Chondrocyte (in vitro differentiated cells): ENCODE measurements at regions not wholly inside any gene's neighbourhood (a gene's known extent, or its start where the extent isn't known, plus 50 kb on each side); places are given as distances from the start of the nearest gene placed in this dataset.
"Not testable (repeated sequence)": the region's sequence is repeated elsewhere in the genome, so short reads cannot be mapped to it uniquely, and the experiment has no call there.

Experiments
- DNase-seq: peaks from one replicate; pipeline ENCODE4 v3.0.0; 2021; ENCODE audit warnings: mixed read lengths, low spot score
- H3K27ac Mint-ChIP-seq: one replicate; pipeline ENCODE4 v1.8.0; 2021; ENCODE audit warnings: mild to moderate bottlenecking, moderate library complexity, mixed read lengths; ENCODE audit not compliant: unreplicated experiment
- H3K27me3 Mint-ChIP-seq: 2 replicates; pipeline ENCODE4 v1.8.0; 2021; ENCODE audit warnings: low read depth, mixed read lengths
- H3K36me3 Mint-ChIP-seq: 2 replicates; pipeline ENCODE4 v1.8.0; 2021; ENCODE audit warnings: low read depth, mixed read lengths
- H3K4me1 Mint-ChIP-seq: 2 replicates; pipeline ENCODE4 v1.8.0; 2021; ENCODE audit warnings: low read depth, mild to moderate bottlenecking, mixed read lengths
- H3K4me3 Mint-ChIP-seq: one replicate; pipeline ENCODE4 v1.8.0; 2021; ENCODE audit warnings: mild to moderate bottlenecking, moderate library complexity, mixed read lengths; ENCODE audit not compliant: unreplicated experiment
- H3K9me3 Mint-ChIP-seq: 2 replicates; pipeline ENCODE4 v1.8.0; 2021; ENCODE audit warnings: low read depth, mixed read lengths
- TF ChIP-seq, protein P1 (sequence below): fragments of 200-600 bp; sonication (generic); IDR thresholded peaks from 2 replicates; pipeline ENCODE4 v1.5.0; 2021; ENCODE audit warnings: antibody characterized with exemption, mild to moderate bottlenecking, moderate library complexity

DNA sequence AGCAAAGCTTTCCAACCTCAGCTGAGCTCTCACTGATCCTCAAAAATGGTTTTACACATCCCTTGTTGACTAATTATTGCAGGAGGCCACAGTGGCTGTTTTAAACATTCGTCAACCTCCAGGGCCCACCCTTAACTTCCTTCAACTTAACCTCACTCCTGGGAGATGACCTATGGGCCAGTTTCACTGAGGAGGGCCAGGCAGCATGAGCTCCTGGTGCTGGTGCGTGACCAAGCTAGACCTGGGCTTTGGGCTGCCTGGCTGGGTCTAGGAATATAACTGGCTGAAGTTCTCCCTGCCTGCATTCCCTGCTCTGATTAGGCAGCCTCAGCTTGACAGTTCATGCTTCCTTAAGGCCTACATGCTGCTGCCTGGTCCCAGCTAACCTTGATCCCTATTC, 273.7 kb upstream of the ATP11B start:
- Mint-ChIP-seq H3K27ac (no peak overlapping the region), H3K4me1 (no peaks in the 10 kb centered on the region), H3K9me3 (no peaks in the 10 kb centered on the region), H3K36me3 (no peaks in the 10 kb centered on the region), H3K27me3 (no peaks in the 10 kb centered on the region), H3K4me3 (no peak overlapping the region)
- DNase-seq = peak; percentile 60
- TF ChIP-seq, protein P1, sequence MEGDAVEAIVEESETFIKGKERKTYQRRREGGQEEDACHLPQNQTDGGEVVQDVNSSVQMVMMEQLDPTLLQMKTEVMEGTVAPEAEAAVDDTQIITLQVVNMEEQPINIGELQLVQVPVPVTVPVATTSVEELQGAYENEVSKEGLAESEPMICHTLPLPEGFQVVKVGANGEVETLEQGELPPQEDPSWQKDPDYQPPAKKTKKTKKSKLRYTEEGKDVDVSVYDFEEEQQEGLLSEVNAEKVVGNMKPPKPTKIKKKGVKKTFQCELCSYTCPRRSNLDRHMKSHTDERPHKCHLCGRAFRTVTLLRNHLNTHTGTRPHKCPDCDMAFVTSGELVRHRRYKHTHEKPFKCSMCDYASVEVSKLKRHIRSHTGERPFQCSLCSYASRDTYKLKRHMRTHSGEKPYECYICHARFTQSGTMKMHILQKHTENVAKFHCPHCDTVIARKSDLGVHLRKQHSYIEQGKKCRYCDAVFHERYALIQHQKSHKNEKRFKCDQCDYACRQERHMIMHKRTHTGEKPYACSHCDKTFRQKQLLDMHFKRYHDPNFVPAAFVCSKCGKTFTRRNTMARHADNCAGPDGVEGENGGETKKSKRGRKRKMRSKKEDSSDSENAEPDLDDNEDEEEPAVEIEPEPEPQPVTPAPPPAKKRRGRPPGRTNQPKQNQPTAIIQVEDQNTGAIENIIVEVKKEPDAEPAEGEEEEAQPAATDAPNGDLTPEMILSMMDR = no peak

DNA sequence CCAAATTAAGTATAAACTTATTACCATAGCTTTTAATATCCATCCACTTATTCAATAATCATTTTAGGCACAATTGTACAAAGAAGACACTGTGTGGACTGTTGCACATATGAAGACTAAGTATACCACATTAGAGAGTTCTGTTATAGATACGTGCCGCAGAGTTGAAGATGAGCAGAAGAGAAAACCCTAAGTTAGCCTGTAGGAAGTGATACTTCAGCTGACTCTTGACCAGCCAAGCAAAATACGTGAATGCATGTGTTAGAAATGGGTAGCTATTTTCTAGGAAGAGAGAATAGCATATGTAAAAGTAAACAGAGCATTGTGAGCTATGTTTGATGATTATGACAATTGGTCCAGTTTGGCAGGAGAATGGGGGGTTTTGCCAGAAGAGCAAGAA, 272.0 kb upstream of the ATP11B start:
- Mint-ChIP-seq H3K36me3 (no peaks in the 10 kb centered on the region), H3K4me3 (no peak overlapping the region), H3K4me1 (no peaks in the 10 kb centered on the region), H3K27me3 (no peaks in the 10 kb centered on the region), H3K27ac (no peak overlapping the region), H3K9me3 (no peaks in the 10 kb centered on the region)
- TF ChIP-seq, protein P1 = no peak
- no peak for DNase-seq

DNA sequence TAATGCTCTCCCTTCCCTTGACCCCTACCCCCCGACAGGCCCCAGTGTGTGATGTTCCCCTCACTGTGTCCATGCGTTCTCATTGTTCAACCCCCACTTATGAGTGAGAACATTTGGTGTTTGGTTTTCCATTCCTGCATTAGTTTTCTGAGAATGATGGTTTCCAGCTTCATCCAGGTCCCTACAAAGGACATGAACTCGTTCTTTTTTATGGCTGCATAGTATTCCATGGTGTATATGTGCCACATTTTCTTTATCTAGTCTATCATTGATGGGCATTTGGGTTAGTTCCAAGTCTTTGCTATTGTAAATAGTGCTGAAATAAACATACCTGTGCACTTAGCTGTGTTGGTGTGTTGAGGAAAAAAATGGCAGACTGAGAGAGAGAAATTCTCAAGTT, 269.9 kb upstream of the ATP11B start:
- not testable (repeated sequence) for H3K9me3 Mint-ChIP-seq, H3K27me3 Mint-ChIP-seq, DNase-seq, H3K36me3 Mint-ChIP-seq, H3K4me3 Mint-ChIP-seq, H3K27ac Mint-ChIP-seq, H3K4me1 Mint-ChIP-seq

DNA sequence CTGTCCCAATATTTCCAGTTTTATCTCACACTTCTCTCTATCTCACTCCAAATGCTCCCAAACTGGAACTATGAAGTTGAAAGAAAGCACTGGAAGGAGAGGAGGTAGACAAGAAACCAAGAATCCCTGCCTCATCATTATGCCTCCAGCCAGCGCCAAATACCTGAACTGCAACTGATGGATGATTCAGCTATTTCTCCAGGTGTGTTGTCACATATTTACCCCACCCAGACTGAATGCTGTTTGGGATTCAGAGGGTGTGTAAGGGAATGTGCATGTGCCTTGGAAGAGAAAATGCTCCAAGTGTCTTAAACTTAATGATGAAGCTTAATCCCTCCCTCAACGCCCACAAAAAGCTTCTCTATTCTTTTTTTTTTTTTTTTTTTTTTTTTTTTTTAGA, 269.5 kb upstream of the ATP11B start:
- Mint-ChIP-seq H3K27me3 (no peaks in the 10 kb centered on the region), H3K4me1 (no peaks in the 10 kb centered on the region), H3K4me3 (no peak overlapping the region), H3K36me3 (no peaks in the 10 kb centered on the region), H3K9me3 (no peaks in the 10 kb centered on the region), H3K27ac (no peak overlapping the region)
- DNase-seq = no peak
- TF ChIP-seq, protein P1 = no peak

DNA sequence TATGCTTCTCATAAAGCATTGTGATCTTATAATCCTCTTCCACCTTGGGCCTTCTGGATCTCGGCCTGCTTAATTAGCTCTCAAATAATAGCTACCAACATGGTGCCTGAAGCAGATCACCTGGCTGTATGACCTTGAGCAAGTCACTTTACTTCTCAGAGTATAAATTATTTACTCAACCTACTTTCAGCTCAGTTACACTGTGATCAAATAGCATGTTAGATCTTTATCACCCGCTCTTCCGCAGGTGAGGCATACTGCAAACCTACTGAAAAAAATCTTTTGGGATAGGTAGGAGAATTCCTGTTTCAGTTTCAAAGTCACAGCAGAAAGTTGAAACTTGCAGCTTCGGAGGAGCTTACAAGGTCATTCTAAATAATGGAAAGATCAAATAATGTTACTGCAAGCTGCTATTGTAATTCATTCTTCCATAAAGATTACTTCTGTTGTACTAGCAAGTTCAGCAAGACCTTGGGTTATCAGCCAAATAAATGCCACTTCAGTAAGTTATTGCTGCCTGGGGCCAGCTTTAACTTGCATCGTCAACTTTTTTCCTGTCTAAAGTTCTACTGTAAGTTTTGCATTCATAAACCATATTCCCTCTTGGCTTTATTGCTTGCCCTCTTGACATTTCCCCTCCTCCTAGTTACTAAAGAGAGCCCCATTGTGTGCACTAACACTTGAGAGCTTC, 268.4 kb upstream of the ATP11B start:
- no peaks in the 10 kb centered on the region for H3K9me3 Mint-ChIP-seq
- TF ChIP-seq, protein P1 = no peak
- no peak overlapping the region for H3K4me3 Mint-ChIP-seq
- H3K27me3 Mint-ChIP-seq = no peaks in the 10 kb centered on the region
- H3K36me3 Mint-ChIP-seq = no peaks in the 10 kb centered on the region
- no peak overlapping the region for H3K27ac Mint-ChIP-seq
- no peaks in the 10 kb centered on the region for H3K4me1 Mint-ChIP-seq
- DNase-seq = no peak

DNA sequence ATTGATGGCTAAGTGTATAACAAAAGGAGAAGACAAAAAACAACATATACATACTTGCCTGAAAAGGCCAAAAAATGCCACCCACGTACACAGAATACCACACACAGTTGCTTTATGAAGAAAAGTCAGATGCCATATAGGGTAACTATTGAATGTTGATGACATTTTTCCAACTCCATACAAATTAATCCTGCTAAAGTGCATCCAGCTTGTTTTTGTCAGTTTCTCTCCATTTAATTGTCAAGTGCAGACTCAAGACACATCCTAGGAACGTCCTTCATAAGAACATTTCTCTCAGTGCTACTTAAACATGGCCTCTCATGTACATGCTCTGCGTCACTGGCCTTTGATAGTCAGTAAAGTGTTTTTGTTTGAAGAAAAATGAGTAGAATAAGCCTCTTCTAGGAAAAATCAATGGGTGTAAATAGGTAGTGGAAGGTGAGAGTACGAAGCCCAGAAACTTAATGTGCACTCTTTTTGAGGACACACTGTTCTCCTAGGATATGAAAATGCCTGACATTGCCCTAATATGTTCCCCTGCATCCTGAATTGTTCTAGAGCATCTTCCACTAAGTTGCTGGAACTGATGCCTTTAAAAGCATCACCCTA, 267.4 kb upstream of the ATP11B start:
- TF ChIP-seq, protein P1 = no peak
- Mint-ChIP-seq H3K27ac (no peak overlapping the region), H3K4me3 (no peak overlapping the region), H3K4me1 (no peaks in the 10 kb centered on the region), H3K27me3 (no peaks in the 10 kb centered on the region), H3K9me3 (no peaks in the 10 kb centered on the region), H3K36me3 (no peaks in the 10 kb centered on the region)
- no peak for DNase-seq
